ENCODE measurements at regions not wholly inside any gene's neighbourhood (a gene's known extent, or its start where the extent isn't known, plus 50 kb on each side); places are given as distances from the start of the nearest gene placed in this dataset.

- no peak for TF ChIP-seq CTCF (conservative IDR thresholded peaks at IDR 0.05; ENCODE audit: control insufficient read depth, insufficient read depth, low read depth, low read length)
- no peak for DNase-seq (ENCODE audit: low read depth)
- H3K4me3 ChIP-seq (ENCODE audit: control insufficient read depth, low read depth, low read length), result no peak overlapping the region
Observed at GRCh38 chr10:109306698-109307097, 616.6 kb downstream of the XPNPEP1 start.

- H3K4me3 ChIP-seq (ENCODE audit: control insufficient read depth, low read depth, low read length), result no peak overlapping the region
- no peak for DNase-seq (ENCODE audit: low read depth)
- TF ChIP-seq CTCF (conservative IDR thresholded peaks at IDR 0.05; ENCODE audit: control insufficient read depth, insufficient read depth, low read depth, low read length), result no peak
Observed at GRCh38 chr10:109287858-109288257, 635.5 kb downstream of the XPNPEP1 start.

DNA sequence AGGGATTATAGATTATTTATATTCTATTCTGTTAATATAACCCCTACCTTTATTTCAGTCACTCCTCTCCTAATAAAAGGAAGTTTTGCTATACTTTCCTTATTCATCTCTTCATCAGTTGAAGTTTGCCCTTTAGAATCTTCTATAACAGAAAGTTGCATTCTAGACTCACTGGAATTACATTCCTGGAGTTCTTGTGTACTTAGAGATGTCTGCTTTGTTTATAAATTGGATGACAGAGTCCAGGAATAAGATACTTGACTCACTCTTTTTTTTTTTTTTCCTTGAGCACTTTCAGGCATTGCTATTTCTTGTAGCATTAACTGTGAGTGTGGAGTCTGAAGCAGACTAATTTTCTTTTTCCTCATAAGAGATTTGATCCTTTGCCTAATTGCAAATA is 640.8 kb downstream of the XPNPEP1 start:
- TF ChIP-seq CTCF (conservative IDR thresholded peaks at IDR 0.05; ENCODE audit: control insufficient read depth, insufficient read depth, low read depth, low read length), result no peak
- DNase-seq (ENCODE audit: low read depth), result peak; percentile 45
- H3K4me3 ChIP-seq (ENCODE audit: control insufficient read depth, low read depth, low read length), result no peak overlapping the region

GRCh38 chr10:109281347-109281746 is 642.0 kb downstream of the XPNPEP1 start:
- no peak for DNase-seq (ENCODE audit: low read depth)
- H3K4me3 ChIP-seq (ENCODE audit: control insufficient read depth, low read depth, low read length), result no peak overlapping the region
- TF ChIP-seq CTCF (conservative IDR thresholded peaks at IDR 0.05; ENCODE audit: control insufficient read depth, insufficient read depth, low read depth, low read length), result no peak

DNA sequence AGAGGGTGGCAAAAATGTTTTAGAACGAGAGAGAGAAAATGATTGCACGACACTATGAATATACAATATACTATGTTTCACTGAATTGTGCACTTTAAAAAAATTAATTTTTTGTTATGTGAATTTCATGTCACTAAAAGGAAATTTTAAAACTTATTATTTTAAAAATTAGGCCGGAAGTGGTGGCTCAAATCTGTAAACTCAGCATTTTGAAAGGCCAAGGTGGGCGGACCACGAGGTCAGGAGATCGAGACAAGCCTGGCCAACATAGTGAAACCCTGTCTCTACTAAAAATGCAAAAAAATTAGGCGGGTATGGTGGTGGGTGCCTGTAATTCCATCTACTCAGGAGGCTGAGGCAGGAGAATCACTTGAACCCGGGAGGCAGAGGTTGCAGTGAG is 642.5 kb downstream of the XPNPEP1 start:
- H3K4me3 ChIP-seq (ENCODE audit: control insufficient read depth, low read depth, low read length), result no peak overlapping the region
- DNase-seq (ENCODE audit: low read depth), result no peak
- TF ChIP-seq CTCF (conservative IDR thresholded peaks at IDR 0.05; ENCODE audit: control insufficient read depth, insufficient read depth, low read depth, low read length), result no peak

GRCh38 chr10:109277456-109277855 is 645.9 kb downstream of the XPNPEP1 start:
- TF ChIP-seq CTCF (conservative IDR thresholded peaks at IDR 0.05; ENCODE audit: control insufficient read depth, insufficient read depth, low read depth, low read length), result no peak
- no peak for DNase-seq (ENCODE audit: low read depth)
- no peak overlapping the region for H3K4me3 ChIP-seq (ENCODE audit: control insufficient read depth, low read depth, low read length)

DNA sequence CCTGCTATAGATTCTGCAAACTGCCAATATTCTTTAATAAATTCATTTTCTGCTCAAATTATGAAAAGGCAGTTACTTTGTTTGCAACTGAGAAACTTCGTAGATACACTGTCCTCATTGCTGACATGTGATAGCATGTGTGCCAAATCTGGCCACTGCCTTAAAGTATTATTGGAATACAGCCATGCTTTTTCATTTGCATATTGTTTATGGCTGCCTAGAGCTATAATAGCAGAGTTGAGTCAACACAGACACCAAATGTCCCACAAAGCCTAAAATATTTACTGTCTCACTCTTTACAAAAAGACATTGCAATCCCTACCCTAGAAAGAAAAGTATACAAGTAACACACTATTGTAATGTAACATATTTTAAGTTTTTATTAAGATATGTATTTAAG is 647.4 kb downstream of the XPNPEP1 start:
- H3K4me3 ChIP-seq (ENCODE audit: control insufficient read depth, low read depth, low read length), result no peak overlapping the region
- no peak for DNase-seq (ENCODE audit: low read depth)
- no peak for TF ChIP-seq CTCF (conservative IDR thresholded peaks at IDR 0.05; ENCODE audit: control insufficient read depth, insufficient read depth, low read depth, low read length)

All from fibroblast of mammary gland (primary cell).